ENCODE measurements at regions not wholly inside any gene's neighbourhood (a gene's known extent, or its start where the extent isn't known, plus 50 kb on each side); places are given as distances from the start of the nearest gene placed in this dataset.

DNA sequence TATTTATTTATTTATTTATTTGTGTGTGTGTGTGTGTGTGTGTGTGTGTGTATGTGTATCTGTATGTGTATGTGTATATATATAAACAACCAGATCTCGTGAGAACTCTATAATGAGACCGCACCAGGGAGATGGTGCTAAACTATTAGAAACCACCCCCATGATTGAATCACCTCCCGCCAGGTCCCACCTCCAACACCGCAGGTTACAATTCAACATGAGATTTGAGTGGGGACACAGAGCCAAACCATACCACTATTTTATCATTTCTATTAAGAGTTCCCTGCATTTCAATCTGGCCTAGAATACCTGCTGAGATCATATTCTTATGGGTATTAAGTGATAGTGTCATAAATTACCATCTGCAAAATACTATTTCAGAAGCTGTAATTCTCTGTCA, 243.8 kb upstream of the PLEKHG7 start:
- DNase-seq, result no peak

GRCh38 chr12:92457458-92458180, 245.2 kb upstream of the PLEKHG7 start:
- no peak for DNase-seq

- no peak for DNase-seq
These were observed 250.0 kb upstream of the PLEKHG7 start for GRCh38 chr12:92452763-92453162.

GRCh38 chr12:92446083-92446460, 256.7 kb upstream of the PLEKHG7 start:
- no peak for DNase-seq

DNA sequence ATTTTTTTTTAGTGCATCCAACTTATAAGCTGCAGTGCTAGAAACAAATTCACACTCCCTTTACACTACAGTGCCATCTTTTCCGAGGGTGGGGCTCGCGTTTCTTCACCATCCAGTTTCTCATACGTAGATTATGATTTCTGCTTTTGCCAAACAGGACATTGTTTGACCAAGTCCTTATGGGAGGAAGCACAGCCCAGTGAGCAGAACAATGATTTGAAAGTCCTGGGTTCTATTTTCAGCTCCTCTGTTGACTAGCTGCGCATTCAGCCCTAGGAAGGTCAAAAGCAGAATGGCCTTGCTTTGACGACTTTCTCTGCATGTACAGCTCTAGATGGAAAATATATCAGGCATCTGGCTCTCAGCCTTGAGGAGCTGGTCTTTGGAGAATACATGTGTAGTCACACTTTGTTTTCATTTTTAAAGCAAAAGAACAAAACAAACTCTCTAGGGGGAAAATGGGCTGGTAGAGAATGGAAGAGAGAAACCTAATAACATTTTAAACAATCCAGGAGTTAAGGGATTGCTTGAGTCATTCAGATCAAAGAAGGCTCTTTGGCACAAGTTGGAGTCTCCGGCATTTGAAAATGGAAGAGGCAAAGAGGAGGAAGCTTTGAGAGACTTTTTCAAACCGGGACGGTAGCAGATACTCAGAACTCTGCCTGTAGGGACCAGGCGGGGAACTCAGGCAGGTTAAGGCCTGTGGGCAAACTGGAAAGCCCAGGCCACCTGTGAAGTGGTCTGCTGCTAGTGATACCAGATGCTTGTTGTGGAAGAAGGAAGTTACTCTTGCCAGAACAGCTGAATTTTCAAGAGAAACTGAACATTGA, 257.3 kb upstream of the PLEKHG7 start:
- no peak for DNase-seq

DNA sequence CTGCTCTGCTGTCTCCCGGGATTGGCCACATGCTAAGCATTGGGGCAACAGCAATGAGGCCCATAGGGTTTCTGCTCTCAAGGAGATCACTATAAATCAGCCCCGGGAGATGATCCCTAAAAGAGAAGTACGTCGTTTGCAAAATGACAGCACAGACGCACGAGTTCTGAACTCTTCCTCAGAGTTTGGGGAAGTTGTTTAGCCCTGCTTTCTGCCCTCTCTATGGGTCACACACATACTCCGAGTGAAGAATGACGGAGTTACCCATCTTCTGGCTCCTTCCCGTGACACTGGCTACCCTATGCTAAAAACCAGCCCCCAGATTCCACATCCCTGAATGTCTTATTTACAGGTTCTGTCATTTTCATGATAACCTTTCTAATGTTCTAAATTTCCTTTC, 258.0 kb upstream of the PLEKHG7 start:
- no peak for DNase-seq

DNA sequence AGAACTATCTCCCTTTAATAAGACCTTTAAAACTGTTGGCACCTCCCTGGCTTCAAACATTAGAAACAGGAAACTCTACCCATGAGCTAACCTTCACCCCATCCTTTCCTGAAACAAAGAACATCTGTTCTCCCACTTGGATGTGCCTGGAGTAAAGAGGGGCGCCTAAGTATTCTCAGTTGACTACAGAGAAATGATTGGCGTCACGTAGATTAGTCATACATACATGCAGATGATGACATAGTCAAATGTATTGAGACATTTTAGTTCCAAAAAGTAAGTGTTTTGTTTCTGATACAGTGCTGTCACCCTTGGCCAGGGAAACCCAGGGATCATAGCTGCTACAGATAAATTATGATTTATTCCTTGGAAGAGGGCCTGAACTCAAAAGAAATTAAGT, 260.0 kb upstream of the PLEKHG7 start:
- DNase-seq, result no peak

DNA sequence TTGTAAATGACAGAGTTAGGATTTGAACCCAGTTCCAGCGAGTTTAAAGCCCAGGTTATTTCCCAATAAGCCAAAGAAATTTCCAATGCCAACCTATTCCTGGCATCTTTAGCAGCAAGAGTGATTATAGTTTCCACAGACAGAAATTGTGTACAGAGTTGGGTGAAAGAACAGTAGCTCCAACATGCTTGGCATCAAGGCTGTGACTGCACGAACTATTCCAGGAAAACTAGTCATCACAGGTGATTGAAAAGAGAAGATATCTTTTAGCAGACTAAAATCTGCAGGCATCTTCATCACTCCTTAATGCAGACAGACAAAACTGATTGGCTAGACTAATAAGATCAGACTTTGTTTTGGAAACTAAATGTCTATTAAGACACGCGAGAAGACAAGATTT, 262.7 kb upstream of the PLEKHG7 start:
- DNase-seq, result no peak

DNA sequence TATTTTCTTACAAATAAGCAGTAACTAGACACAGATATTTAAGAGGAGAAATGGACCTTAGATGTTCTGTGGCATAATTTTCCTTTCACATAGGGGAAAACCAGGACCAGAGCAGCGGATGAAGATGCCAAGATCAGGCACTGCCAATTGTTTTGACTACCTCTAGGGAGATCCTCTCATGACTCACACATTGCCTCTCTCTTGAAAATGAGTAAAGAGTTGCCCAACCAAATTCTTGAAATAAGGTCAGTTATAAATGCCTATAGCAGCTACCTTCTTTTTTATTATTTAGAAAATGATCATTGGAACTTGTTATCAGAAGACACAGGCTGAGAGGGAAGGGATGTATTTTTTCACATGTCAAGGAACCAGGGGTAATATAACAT, 263.4 kb upstream of the PLEKHG7 start:
- DNase-seq, result no peak

- DNase-seq, result no peak
These were observed 264.0 kb upstream of the PLEKHG7 start for GRCh38 chr12:92438641-92439419.

DNA sequence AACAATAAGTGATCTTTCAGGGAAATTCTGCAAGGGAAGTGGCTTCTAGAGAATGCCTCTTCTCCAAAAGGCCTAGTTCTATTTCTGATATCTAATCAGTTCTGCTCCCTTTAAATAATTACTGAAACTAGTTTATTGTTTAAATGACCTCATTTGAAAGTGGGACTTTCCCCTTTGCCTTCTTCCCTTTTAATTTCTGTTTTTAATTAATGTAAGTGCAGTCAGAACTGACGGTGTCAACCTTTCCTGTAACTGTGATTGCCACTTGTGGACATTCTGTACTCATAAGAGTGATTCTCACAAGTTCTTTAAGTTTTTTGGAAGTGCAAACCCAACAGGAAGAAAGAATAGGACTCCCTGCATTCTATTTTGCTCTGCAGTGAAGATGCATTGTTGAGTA, 265.3 kb upstream of the PLEKHG7 start:
- DNase-seq, result no peak

- DNase-seq, result no peak
These were observed 265.9 kb upstream of the PLEKHG7 start for GRCh38 chr12:92436856-92437255.

- DNase-seq, result no peak
These were observed 268.2 kb upstream of the PLEKHG7 start for GRCh38 chr12:92434607-92435025.

- DNase-seq, result no peak
These were observed 269.9 kb upstream of the PLEKHG7 start for GRCh38 chr12:92432724-92433441.

DNA sequence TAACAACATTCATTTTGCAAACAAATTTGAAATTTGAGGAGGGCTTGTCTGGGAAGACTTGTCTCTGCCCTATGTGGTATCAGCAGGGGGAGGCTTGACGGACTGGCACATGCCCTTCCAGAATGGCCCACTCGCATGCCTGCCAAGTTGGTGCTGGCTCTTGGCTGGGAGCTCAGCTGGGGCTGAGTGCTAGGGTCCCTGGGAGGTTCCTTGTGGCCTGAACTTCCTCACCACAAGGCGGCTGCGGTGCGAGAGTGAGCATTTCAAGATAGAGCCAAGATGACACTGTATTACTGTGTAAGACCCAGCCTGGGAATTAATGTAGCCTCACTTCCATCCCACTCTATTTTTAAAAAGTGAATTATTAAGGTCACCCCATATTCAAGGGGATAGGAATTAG, 271.6 kb upstream of the PLEKHG7 start:
- peak; percentile 17 for DNase-seq

- DNase-seq, result no peak
These were observed 276.5 kb upstream of the PLEKHG7 start for GRCh38 chr12:92426332-92426731.

DNA sequence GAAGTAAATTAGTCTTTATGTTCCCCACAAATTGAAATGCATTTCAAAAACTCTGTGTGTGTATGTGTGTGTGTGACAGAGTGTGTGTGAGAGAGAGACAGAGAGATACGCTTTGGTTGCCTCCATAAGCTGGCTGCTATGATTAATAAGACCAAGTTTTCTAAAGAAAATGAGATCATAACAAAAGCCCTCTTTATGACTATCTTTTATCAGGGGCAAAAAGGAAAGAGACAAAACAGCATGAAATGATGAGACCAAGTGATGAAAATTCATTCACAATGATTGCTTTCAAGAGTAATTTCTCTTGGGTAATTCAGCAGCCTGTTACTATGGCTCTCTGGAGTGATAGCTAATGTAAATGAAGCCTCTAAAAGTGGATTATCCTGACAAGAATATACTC, 277.6 kb upstream of the PLEKHG7 start:
- DNase-seq, result no peak

GRCh38 chr12:92424338-92424737, 278.5 kb upstream of the PLEKHG7 start:
- no peak for DNase-seq

DNA sequence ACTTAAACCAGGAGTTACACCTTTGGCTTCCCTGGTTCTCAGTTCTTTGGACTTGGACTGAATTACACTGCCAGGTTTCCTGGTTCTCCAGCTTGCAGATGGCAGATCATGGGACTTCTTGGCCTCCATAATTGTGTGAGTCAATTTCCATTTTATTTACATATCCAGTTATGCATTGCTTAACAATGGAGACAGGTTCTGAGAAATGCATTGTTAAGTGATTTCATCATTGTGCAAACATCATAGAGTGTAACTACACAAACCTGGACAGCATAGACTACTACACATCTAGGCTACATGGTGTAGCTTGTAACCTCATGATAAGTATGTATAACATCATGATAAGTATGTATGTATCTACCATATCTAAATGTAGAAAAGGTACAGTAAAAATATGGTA, 276.1 kb upstream of the BTG1 start:
- DNase-seq, result no peak

DNA sequence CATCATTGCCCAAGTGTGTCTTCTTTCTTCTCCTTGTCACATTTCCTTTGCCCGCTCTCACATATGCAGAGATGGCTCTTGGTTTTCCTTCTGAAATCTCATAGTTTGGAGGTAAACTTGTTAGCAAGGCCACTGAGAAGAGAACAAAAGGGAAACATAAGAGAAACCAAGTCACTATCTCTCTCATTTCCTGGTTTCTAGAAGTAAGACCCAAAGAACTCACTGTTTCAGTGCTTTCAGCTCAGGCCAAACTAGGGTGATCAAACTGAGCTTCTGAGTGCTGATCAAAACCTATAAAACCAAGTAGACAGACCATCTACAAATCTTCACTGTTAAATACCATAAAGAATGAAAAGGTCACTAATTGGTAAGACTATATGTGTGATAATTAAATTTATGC, 275.4 kb upstream of the BTG1 start:
- DNase-seq, result no peak

GRCh38 chr12:92419201-92419600, 273.6 kb upstream of the BTG1 start:
- no peak for DNase-seq

DNA sequence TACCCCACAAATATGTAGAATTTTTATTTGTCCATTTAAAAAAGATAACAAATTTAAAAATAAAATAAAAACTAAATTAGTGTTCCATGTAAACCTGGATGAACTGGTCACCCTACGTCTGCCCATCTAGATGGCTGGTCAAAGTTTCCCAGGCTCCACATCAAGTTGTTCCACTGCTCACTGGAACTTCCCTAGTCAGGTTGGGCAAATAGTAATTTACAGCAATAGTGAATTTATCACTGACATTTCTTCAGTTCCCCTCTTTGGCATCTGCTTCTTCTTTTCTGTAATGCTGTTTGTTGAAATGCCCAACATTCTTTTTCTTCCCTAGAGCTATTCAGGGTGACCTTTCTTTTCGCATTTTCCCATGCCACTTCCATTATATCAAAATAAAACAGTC, 272.7 kb upstream of the BTG1 start:
- no peak for DNase-seq

- DNase-seq, result no peak
These were observed 271.7 kb upstream of the BTG1 start for GRCh38 chr12:92417373-92417772.

Measured in stimulated activated CD4-positive, alpha-beta T cell treated with anti-CD3 and anti-CD28 coated beads, Interleukin-4, amount 100 ng/mL, for 24 hours (primary cell).